Panc1 (cell line): ENCODE measurements at regions not wholly inside any gene's neighbourhood (a gene's known extent, or its start where the extent isn't known, plus 50 kb on each side); places are given as distances from the start of the nearest gene placed in this dataset.

Source experiments
- ATAC-seq: fragments of 200-7000 bp; cut with Tn5 transposase; 2 replicates; pipeline ENCODE4 v1.9.1; 2020; ENCODE audit warnings: mild to moderate bottlenecking, moderate library complexity
- BruUV-seq: library from RNA; stranded (reverse); fragments of 400-500 nt; replicated peaks from 2 replicates; lab custom pipeline; 2021; lab: Mats Ljungman, UMichigan
- CTCF ChIA-PET: fragments of 300-600 bp; sonication (Branson Sonifier 250); formaldehyde crosslinking; loops from one replicate; lab custom pipeline; 2022; ENCODE audit warnings: antibody characterized with exemption; lab: Charles Lee
- POLR2A ChIA-PET: fragments of 300-600 bp; sonication (Branson Sonifier 250); formaldehyde crosslinking; loops from one replicate; lab custom pipeline; 2022; ENCODE audit warnings: antibody characterized with exemption; lab: Charles Lee
- DNase-seq: peaks from one replicate; pipeline ENCODE4 v3.0.0-alpha.2; 2010; ENCODE audit warnings: low read depth, low spot score
- H3K27ac ChIP-seq: 2 replicates; pipeline ENCODE4 v1.5.1; 2011; ENCODE audit warnings: mild to moderate bottlenecking, low read length, inconsistent platforms
- H3K27me3 ChIP-seq: fragments of 200-500 bp; sonication (Bioruptor generic); 2 replicates; pipeline ENCODE4 v1.6.0; 2014; ENCODE audit warnings: low read length, inconsistent platforms; ENCODE audit not compliant: control insufficient read depth, insufficient read depth
- H3K36me3 ChIP-seq: fragments of 200-500 bp; sonication (Bioruptor generic); 2 replicates; pipeline ENCODE4 v1.5.1; 2014; ENCODE audit warnings: inconsistent platforms, mild to moderate bottlenecking, low read length, moderate library complexity; ENCODE audit not compliant: control insufficient read depth, insufficient read depth
- H3K4me1 ChIP-seq: 2 replicates; pipeline ENCODE4 v1.5.1; 2011; ENCODE audit warnings: inconsistent platforms, mild to moderate bottlenecking, low read length, moderate library complexity; ENCODE audit not compliant: control insufficient read depth, insufficient read depth
- H3K4me3 ChIP-seq, 2 experiments: 2 replicates each; pipeline ENCODE4 v1.5.1; 2011 to 2012; ENCODE audit warnings: low read depth in 2 of 2, low read length in 2 of 2, mild to moderate bottlenecking in 2 of 2, inconsistent platforms in 1 of 2, moderate library complexity in 1 of 2
- H3K9me3 ChIP-seq: fragments of 200-500 bp; sonication (Bioruptor generic); 2 replicates; pipeline ENCODE4 v1.5.1; 2014; ENCODE audit warnings: low read depth, mild to moderate bottlenecking, inconsistent platforms, low read length, moderate library complexity; ENCODE audit not compliant: control insufficient read depth, insufficient read depth
- CTCF ChIP-seq: fragments of 450-650 bp; IDR thresholded peaks from 2 replicates; pipeline ENCODE4 v1.5.1; 2017; ENCODE audit warnings: mild to moderate bottlenecking
- POLR2AphosphoS5 ChIP-seq: IDR thresholded peaks from 2 replicates; pipeline ENCODE4 v1.6.1; 2012; ENCODE audit warnings: mild to moderate bottlenecking, low read depth, low read length, moderate library complexity
- SIN3A ChIP-seq: IDR thresholded peaks from 2 replicates; pipeline ENCODE4 v1.6.1; 2012; ENCODE audit warnings: low read depth, mild to moderate bottlenecking, low read length, moderate library complexity, borderline replicate concordance; ENCODE audit not compliant: insufficient read depth
- TCF7L2 ChIP-seq: IDR thresholded peaks from 2 replicates; pipeline ENCODE4 v1.6.1; 2011; ENCODE audit warnings: mild to moderate bottlenecking, low read depth, low read length, inconsistent platforms
- in situ Hi-C: cut with HindIII; loops from 2 replicates; pipeline ENCODE4 v1.10.0; 2016; ENCODE audit warnings: low sequenced_read_pairs, low pct_unique_long_range_greater_than_20kb
- intact Hi-C: fragments of 100-400 bp; cut with micrococcal nuclease; formaldehyde crosslinking; loops from one replicate; pipeline ENCODE4 v1.10.0; 2022; ENCODE audit not compliant: unreplicated experiment
- TF ChIP-seq, protein P1 (sequence below), 2 experiments: IDR thresholded peaks; 2 replicates each; pipeline ENCODE4 v1.6.1; 2011 to 2012; ENCODE audit warnings: low read depth in 2 of 2, control low read depth in 1 of 2, low read length in 1 of 2, mild to moderate bottlenecking in 1 of 2, moderate library complexity in 1 of 2; ENCODE audit not compliant: insufficient read depth in 1 of 2

DNA sequence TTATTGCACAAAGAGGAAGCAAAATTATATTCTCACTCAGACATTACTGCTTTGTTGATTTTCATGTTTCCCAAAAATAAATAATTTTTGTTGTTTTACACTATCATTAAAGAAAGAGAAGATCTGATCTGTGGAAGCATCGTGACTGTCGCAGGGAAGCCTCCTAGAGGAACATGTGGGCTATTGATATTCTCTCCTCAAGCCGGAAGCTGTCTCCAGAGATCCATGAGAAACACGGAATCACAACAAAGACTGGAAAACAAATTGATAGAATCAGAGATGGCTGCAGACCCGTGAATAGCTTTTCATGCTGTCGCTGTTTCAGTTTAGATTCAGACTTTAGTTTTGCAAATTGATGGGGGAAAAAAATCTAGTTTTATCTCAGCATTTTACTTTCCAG is 235.2 kb upstream of the TMPO start:
- BruUV-seq = no TSS peak
- DNase-seq = no peak
- POLR2A ChIA-PET = no interaction called here
- CTCF ChIA-PET = no interaction called here
- Histone ChIP-seq H3K4me1 (no peaks in the 10 kb centered on the region), H3K27ac (no peak overlapping the region), H3K36me3 (no peaks in the 10 kb centered on the region), H3K4me3 (no peak overlapping the region), H3K9me3 (no peaks in the 10 kb centered on the region), H3K27me3 (no peaks in the 10 kb centered on the region)
- in situ Hi-C loops = no loop called here
- intact Hi-C loops = no loop called here
- TF ChIP-seq, protein P1, sequence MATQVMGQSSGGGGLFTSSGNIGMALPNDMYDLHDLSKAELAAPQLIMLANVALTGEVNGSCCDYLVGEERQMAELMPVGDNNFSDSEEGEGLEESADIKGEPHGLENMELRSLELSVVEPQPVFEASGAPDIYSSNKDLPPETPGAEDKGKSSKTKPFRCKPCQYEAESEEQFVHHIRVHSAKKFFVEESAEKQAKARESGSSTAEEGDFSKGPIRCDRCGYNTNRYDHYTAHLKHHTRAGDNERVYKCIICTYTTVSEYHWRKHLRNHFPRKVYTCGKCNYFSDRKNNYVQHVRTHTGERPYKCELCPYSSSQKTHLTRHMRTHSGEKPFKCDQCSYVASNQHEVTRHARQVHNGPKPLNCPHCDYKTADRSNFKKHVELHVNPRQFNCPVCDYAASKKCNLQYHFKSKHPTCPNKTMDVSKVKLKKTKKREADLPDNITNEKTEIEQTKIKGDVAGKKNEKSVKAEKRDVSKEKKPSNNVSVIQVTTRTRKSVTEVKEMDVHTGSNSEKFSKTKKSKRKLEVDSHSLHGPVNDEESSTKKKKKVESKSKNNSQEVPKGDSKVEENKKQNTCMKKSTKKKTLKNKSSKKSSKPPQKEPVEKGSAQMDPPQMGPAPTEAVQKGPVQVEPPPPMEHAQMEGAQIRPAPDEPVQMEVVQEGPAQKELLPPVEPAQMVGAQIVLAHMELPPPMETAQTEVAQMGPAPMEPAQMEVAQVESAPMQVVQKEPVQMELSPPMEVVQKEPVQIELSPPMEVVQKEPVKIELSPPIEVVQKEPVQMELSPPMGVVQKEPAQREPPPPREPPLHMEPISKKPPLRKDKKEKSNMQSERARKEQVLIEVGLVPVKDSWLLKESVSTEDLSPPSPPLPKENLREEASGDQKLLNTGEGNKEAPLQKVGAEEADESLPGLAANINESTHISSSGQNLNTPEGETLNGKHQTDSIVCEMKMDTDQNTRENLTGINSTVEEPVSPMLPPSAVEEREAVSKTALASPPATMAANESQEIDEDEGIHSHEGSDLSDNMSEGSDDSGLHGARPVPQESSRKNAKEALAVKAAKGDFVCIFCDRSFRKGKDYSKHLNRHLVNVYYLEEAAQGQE (IDR thresholded peaks at IDR 0.05; ENCODE audit: insufficient read depth in 1 of 2, low read depth in 2 of 2, low read length in 1 of 2) = no peak
- TF ChIP-seq TCF7L2 (no peak), SIN3A (no peak), CTCF (no peak), POLR2AphosphoS5 (no peak)
- ATAC-seq = no peak

- TF ChIP-seq POLR2AphosphoS5 (no peak), CTCF (no peak), SIN3A (no peak), TCF7L2 (no peak)
- TF ChIP-seq, protein P1 (IDR thresholded peaks at IDR 0.05; ENCODE audit: insufficient read depth in 1 of 2, low read depth in 2 of 2, low read length in 1 of 2) = no peak
- no peak for ATAC-seq
- H3K4me1 ChIP-seq = no peaks in the 10 kb centered on the region
- no peak overlapping the region for H3K4me3 ChIP-seq
- DNase-seq = no peak
- no peaks in the 10 kb centered on the region for H3K36me3 ChIP-seq
- H3K9me3 ChIP-seq = no peaks in the 10 kb centered on the region
- no peak overlapping the region for H3K27ac ChIP-seq
- ChIA-PET POLR2A (no interaction called here), CTCF (no interaction called here)
- no TSS peak for BruUV-seq
- H3K27me3 ChIP-seq = no peaks in the 10 kb centered on the region
- intact Hi-C loops (no loop called here), in situ Hi-C loops (no loop called here)
These were observed 234.8 kb upstream of the TMPO start for GRCh38 chr12:98280621-98281020.
